ENCODE measurements at regions not wholly inside any gene's neighbourhood (a gene's known extent, or its start where the extent isn't known, plus 50 kb on each side); places are given as distances from the start of the nearest gene placed in this dataset.

DNA sequence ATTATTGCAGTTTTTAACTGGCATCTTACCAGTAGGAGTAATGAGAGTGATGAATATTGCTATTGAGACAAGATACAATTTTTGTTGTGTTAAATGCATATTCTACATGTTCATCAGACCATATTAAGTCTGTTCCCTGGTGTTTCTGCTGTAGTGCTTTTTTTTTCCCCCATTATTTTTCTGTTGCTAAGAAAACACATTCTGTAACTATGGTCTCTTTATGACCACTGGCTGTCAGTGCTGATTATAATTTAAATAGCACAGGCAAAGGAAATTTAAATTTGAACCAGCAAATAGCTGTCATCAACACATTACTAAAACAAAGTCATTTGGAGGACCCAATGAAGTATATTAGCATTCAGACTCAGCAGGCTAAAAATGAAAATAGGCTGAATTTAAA is 98.3 kb upstream of the ANKRD50 start:
- no peak for DNase-seq (ENCODE audit: low read depth, low spot score)

DNA sequence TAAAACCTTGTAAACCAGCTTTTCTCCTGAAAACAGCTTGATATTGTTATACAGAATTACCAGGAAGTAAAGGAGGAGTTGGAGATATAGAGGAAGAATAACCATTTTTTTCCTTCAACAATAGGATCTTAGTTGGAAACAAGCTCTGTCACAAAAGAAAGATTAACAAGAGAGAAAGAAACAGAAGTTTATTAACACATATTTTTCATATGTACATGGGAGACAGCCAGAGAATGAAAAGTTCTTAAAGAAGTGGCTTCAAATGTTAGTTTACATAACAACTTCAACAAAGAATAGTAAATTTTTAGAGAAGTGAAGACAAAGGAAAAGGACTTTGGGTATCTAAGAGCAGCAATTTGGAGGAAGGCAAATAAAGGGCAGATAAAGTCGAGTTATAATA is 94.9 kb upstream of the ANKRD50 start:
- DNase-seq (ENCODE audit: low read depth, low spot score) = no peak

DNA sequence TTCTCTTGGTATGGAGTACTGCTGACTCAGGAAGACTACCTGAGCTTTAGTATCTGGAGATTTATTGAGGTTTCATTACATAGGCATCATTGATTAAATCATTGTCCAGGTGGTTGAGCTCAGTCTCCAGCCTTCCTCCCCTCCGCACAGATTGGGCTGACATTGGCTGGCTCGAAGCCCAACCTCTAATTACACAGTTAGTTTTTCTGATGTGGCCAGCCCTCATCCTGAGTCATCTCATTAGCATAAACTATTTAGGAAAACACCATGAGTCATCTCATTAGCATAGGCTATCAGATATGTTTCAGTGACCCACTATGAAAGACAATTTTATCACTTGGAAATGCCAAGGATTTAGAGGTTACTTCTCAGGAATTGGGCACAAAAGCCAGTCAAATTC is 93.9 kb upstream of the ANKRD50 start:
- DNase-seq (ENCODE audit: low read depth, low spot score) = no peak

DNA sequence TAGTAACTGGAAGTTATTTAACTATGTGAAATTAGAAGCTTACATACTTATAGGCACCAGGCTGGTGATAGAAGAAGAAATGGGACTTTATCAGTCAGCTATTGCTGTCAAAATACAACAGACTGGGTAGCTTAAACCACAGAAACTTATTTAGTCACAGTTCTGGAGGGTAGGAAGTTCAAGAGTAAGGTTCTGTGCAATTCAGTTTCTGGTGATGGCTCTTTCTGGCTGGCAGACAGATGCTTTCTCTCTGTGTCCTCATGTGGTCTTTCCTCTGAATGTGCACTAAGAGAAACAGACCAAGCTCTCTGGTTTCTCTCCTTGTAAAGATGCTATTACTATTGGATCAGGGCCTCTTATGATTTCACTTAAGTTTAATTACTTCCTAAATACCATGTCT is 92.1 kb upstream of the ANKRD50 start:
- no peak for DNase-seq (ENCODE audit: low read depth, low spot score)

DNA sequence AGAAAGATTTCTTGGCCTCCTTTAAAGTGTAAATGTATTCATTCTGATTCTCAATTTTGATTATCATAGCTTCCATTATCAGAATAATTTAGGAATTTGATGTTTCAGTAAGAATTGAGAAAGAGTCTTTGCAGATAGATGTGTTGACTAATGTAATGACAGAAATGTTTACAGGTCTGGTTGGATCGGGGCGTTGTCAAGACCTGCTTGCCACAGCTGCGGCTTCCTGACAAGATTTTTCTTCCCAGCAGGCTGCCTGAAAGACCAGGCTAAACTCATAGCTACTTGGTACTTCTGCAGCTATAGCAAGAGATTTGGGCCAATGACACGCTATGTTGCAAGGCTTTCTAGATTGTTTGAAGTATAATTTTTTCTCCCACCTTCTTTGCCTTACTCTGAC is 91.5 kb upstream of the ANKRD50 start:
- DNase-seq (ENCODE audit: low read depth, low spot score) = no peak

DNA sequence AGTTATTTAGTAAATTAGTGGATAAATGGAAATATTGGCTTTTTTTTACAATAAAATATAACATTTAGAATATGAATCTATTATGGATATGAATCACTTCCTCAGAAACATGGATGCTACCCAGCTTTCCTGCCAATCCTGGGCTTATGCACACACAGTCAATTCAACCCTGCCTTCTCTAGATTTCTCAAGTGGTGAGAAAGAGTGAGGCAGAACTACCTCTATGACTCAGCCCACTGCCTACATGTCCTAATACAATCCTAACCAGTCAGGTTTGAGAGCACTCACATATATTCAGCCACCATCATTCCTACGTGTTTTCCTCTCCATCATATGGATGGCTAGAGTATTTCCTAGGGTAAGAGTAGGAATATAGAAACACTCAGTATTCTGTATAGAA is 91.1 kb upstream of the ANKRD50 start:
- DNase-seq (ENCODE audit: low read depth, low spot score) = no peak

DNA sequence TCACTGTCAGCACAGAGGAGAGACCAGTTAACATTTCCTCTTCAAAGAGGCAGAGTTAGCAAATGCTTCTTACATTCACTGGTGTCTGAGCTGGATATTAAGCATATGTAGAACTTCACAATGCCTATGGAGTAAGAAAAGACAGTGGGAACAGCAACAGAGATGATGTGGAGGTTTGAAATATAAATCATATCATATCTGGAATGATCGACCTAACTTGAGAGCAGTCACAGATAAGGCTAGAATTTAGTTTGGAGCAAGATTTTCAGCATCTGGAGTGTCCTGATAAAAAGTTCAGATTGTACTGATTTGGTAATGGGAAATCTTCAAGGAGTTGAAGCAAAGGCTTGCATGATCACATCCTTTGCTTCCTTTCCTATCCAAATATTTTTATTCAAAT is 90.5 kb upstream of the ANKRD50 start:
- no peak for DNase-seq (ENCODE audit: low read depth, low spot score)

DNA sequence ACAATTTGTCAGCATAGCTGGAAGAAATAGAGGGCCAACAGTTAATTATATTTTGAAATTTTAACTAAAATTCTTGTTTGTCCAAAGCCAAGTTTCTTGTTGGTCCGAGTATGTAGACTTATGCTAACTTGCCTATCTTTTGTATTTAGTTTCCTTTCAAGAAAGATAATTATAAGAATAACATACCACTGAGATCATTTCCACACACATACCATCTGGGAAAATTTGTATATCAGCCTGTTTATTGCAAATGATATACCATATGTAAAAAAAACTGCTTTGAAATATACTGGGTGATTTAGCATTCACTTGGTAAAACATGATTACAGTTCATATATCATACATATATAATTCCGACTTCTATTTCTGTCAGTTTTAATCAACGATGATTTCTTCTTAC is 84.7 kb upstream of the ANKRD50 start:
- DNase-seq (ENCODE audit: low read depth, low spot score) = no peak

DNA sequence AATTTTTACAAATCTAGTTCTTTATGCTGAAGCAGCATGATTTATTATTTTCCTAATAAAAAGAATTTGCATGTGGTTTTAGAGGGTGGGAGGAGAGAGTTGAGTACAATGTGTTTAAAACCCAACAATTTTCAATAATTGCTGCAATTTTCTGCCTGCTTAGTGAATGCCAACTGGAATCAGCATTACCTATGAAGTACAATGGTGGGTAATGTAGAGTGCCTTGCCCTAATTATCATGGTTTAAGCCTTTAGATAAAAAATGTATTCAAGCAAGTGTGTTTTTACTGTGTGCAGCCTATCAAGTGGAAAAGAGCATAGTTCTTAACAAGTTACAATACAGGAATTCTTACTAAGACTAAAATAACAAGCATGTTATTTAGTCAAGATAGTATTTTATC is 77.9 kb upstream of the ANKRD50 start:
- no peak for DNase-seq (ENCODE audit: low read depth, low spot score)

DNA sequence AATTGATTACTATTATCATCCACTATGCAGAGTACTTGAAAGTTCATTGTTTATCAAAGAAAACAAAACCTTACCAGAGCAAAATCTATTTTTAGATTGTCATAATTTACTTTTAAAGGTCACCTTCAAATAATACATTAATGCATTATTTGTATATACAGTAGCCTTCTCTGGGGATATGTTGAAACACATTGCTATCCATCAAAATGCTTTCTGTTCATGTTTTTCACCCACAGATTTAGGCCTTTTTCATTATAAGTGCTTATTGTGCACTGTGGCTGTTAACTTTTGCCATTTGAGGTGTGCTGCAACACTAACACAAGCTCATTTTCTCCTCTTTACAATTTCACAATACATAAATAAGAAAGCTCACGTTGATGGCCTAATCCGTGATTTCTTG is 74.1 kb upstream of the ANKRD50 start:
- no peak for DNase-seq (ENCODE audit: low read depth, low spot score)

DNA sequence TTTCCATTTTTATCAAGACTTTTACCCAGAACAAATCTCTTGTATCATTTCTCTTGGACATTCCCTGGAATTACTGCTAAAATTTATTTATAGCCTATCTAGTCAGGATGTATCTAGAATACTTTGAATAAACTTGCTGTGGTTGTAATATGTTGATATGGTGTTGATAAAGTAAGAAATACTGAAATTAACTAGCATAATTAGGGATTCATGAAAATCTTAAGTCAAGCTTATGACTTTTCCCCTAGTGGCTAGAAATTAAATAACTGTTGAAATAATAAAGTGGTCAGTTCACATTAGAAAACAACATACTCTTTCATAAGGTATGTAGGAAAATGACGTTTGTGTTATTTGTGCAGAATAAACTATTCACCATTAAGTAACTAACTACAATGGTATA is 73.1 kb upstream of the ANKRD50 start:
- DNase-seq (ENCODE audit: low read depth, low spot score) = no peak

DNA sequence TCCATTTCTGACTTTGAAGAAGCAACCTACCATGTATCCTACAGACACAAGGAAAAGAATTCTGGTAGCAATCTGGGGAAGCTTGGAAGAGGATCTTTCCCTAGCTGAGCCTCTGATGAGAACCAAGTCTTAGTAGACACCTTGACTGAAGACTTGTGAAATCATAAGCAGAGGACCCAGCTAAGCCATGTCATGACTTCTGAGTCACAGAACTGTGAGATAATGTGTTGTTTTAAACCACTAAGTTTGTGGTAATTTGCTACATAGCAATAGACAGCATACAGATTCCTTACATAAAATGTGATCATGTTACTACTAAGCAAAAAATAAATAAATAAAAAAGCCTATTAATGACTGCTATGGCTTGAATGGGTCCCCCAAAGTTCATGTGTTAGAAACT is 71.3 kb upstream of the ANKRD50 start:
- DNase-seq (ENCODE audit: low read depth, low spot score) = no peak

DNA sequence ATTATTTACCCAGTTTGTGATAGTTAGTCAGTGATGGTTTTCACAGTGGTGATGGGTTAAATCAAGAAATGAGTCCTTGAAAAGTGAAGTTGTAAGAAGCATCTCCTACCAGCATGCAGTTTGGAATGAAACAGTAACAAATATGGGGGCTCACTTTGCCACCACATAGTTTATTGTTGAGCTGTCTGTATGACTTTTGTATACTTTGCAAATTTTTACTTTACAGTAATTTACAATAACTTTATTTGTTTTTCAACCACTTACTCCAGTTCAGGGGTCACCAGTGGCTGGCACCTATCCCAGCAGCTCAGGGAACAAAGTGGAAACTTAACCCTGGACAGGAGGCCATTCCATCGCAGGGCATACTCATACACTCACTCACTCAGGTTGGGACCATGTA is 64.5 kb upstream of the ANKRD50 start:
- peak; percentile 29 for DNase-seq (ENCODE audit: low read depth, low spot score)

DNA sequence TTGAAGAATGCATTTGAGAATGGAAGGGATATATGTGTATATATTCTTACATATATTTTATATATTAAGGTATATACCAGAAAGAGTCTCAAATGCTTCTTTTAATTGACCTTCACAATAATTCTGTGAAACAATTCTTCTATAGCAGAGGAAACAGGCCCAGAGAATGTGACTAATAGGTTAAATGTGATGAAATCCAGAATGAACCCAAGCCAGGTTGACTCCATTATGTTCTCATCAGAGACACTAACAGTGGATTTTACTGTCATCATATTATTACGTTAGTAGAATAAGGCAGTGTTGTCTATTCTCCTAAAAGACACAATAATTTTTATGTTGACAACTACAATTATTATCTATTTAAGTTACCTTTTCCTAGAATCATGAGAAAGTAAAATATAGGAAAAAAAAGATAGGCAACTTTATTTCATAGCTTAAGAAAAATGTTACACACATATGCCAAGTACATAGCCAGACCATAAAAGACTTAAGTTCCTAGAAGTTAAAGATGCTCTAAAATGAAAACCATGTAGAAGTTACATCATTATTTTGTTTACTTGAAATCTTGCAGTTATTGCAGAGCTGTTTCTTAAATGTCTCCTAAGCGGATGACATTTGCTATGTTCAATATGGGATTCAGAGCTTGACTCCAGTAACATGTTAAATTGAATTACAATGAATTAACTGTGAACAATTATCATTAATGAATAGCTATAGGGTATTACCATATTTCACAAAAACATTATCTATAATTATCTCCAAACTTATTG is 56.2 kb upstream of the ANKRD50 start:
- DNase-seq (ENCODE audit: low read depth, low spot score) = no peak

DNA sequence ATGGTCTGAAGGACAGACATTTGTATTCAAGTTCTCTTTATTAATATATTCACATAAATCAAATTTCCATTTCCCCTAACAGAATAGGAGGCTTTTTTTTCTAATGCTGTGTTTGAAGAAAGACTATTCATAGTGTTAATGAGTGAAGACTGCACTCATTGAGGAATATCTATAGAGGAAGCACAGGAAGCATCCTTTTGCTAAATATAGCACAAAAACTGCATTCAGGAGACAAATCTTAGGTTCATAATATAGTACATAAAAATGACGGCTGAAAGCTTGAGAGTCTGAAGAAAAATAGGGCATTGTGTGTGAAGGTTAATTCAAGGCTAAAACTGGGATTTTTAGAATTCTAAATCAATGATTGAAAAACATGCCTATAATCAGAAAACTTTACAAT is 50.4 kb upstream of the ANKRD50 start:
- DNase-seq (ENCODE audit: low read depth, low spot score) = no peak

Data from smooth muscle cell of the brain vasculature (primary cell).